Activated T-helper 9 cell treated with anti-CD3 and anti-CD28 coated beads, Interleukin-2, amount 50 U/mL, for 16 hours (primary cell): ENCODE measurements at regions not wholly inside any gene's neighbourhood (a gene's known extent, or its start where the extent isn't known, plus 50 kb on each side); places are given as distances from the start of the nearest gene placed in this dataset.
"Not testable (repeated sequence)": the region's sequence is repeated elsewhere in the genome, so short reads cannot be mapped to it uniquely, and the experiment has no call there.

Source experiments
- DNase-seq: peaks from one replicate; pipeline ENCODE4 v3.0.0-alpha.2; 2020; ENCODE audit warnings: low read depth

DNA sequence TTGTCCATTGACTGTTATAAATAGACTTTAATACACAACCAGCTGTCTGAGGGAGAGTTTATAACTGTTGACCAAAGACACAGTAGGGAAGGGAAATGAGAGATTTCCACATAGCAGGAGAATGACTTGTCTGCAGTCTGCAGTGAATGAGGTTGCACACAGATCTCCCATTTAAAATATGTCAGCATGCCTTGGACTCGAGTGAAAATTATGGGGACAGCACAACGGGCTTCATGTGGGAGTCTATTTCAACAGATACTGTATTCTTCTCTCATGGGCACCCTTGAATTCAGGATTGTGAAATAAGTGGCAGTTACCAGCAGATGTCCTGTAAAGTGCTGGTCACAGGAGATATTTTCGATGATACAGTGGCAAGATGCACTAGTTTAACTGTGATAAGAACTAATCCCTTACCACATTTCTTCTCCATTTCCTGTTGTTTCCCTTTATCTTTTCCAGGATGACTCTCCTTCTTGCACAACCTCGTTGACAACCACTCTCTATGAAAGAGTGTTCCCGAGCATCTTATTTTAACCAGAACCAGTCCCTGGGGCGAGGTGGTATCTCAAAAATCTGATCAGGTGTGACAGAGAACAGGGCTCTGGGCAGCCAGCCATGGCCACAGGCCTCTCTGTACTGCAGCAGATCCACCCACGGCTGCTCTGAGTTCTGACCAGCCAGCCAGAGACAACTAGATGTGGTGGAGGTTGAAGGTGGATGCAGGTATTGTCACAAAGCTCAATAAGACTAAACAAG is 51.5 kb upstream of the MAP3K1 start:
- no peak for DNase-seq

DNA sequence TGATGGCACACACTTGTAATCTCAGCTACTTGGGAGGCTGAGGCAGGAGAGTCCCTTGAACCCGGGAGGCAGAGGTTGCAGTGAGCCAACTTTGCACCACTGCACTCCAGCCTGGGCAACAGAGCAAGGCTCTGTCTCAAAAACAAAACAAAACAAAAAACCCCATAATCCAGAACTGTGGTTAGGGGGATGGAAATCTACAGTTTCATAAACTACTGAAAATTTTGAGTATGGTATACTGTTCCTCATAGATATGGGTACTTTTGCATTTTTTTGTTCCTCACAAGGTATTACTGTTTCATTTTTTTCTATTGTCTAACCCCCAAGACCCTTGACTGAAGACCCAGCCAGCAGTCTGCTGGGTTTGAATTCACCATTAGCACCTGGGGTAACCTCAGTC is 52.2 kb upstream of the MAP3K1 start:
- no peak for DNase-seq

DNA sequence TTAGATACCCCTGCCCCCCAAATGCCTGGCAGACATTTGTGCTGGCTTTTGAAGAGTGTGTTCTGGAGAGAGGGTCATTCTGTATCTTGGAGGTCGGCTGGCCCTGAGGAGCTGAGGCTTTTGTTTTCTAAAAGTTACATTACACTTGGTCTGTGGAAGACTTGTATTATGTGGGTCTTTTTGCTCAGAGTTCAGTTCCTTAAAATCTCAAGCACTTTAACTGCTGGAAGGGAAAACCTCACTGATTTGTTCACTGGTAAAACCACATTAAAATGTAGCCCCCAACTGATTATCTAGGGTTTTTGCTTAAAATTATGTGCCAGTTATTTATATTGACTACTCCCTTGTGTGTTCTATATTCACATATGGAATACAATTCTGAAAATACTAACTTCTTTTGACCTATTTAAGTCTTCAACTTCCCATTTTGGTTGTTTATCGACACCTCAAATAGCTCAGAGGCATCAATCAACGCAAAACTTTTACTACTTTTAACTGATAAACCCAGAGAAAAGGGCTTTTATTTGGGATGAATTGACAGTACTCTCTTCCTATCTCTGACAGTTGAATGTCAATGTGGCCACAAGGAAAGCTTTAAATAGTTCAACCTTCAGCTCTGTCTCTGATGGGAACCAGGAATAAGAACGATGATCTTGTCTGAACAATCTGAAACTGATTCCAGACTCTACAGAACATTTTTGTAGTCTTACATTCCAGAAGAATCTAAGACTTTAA is 54.0 kb upstream of the MAP3K1 start:
- no peak for DNase-seq

DNA sequence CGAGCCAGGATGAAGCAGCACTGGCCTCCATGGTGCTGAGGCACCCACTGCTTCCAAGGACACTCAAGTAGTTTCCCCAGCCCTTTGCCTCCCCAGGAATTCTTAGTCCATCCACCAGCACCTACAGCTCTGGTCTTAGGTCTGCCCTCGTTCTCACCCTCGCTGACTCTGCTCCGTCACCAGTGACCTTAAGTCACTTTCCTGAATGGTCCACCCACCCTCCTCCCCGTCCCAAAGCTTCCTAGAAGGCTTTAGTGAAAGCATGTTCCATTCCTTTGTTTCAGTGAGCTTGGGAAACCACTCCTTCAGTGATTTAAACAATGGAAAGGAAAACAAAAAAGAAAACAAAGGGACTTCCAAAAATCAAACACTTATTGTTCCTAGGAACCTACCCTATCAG is 54.6 kb upstream of the MAP3K1 start:
- no peak for DNase-seq

DNA sequence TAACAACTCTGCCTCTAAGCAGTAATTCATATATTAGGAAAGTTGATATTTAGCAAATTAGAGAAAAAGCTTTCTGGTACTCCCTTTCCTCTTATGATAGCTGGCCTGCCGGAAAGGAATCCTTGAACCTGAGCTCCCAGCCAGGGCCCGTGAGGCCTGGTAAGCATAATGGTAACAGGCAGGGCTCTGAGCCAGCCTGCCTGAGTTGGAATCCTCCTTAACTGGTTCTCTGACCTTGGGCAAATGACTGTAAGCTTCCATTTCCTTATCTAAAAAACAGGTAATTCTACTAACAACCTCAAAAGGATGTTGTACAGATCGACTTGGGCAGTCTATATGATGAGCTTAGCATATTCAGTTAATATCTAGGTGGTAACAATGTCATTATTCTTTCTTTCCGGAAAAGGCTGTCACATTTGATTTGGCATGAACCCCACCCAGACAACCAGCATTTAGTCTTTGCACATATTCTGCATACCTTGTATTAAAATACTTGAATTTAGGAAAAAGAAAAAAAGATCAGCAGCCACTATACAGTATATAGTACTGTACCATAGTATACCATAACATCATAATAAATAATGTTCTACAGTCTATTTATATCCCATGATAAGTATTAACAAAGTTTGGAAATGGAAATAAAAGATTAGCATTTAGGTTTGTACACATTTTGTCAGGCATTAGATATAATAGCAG is 55.7 kb upstream of the MAP3K1 start:
- DNase-seq, result no peak

DNA sequence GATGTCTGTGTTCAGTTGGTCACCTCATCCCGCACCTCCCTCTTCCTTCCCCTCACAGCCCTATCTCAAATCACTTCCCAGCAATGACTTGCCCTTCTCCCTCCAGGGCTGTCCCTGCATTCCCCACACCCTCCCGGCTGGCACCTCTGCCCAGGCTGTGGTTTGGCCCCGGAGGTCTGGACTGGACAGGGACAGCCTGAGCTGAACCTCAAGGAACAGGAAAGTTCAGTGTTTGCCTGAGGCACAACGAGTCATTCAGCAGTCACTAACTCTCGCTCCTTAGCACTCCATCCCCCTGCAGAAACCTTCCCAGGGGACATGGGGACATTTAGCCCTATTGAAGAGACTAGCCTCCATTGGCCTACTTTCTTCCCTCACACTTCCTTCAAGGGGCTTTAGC is 58.3 kb upstream of the MAP3K1 start:
- DNase-seq, result no peak

DNA sequence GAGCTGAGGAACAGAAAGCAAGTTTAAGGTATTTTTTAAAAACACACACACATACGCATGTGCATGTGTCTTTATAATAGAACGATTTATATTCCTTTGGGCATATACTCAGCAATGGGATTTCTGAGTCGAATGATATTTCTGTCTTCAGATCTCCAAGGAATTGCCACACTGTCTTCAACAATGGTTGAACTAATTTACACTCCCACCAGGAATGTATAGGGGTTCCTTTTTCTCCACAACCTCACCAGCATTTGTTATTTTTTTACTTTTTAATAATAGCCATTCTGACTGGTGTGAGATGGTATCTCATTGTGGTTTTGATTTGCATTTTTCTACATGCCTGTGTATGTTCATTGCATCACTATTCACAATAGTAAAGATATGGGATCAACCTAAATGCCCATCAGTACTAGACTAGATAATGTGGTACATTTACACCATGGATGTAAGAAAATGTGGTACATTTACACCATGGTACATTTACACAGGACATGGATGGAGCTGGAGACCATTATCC is 60.3 kb upstream of the MAP3K1 start:
- DNase-seq, result no peak

DNA sequence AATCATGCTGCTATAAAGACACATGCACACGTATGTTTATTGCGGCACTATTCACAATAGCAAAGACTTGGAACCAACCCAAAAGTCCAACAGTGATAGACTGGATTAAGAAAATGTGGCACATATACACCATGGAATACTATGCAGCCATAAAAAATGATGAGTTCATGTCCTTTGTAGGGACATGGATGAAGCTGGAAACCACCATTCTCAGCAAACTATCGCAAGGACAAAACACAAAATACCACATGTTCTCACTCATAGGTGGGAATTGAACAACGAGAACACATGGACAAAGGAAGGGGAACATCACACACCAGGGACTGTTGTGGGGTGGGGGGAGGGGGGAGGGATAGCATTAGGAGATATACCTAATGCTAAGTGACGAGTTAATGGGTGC is 61.8 kb upstream of the MAP3K1 start:
- not testable (repeated sequence) for DNase-seq

DNA sequence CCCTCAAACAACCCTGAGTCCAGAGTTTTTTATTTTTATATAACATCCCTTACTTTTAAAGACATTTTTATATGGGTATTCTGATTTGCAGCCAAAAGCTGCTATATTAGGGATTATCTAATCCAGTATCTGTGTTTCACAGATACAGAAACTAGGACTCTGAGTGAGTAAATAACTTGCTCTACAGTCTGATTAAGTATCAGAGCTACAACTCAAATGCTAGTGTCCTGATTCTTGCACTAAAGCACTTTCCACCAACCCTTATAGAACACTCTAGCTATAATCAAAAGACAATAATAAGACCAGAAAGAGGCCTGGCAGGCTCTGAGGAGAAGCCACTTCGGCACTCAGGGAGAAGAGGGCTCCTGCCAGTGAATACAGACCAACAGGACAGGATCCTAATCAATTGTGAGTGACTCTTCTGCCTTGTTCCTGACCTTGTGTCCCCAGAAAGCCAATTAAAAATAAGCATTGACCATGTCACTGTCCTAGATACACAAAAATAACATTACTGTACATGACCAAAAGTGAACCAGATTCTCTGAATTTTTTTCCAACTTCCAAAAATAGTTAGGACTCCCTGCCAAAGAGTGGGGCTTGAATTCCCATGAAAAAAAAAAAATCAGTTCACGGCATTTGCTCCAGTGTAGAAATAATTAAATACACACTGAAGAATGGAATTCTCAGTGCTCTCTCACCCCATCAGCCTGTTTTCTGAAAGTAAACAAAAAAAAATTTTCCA is 63.6 kb upstream of the MAP3K1 start:
- no peak for DNase-seq

DNA sequence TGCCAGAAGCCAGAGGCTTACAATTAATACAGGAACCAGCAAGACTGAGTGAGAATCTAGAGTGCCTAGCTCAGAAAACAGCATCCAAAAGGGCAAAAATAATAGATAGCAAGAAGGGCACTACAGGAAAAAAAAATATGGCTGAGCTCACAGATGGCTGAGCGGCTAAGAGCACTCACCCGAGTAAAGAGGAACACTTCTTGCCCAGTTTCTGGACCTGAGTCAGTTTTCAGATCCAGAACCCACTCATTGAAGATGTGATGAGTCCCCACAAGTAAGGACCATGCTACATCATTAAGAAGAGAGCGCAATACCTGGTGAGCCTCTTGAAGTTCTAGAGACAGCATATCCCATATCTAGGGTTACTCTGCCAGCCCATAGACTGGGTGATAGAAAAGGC is 65.5 kb upstream of the MAP3K1 start:
- no peak for DNase-seq

DNA sequence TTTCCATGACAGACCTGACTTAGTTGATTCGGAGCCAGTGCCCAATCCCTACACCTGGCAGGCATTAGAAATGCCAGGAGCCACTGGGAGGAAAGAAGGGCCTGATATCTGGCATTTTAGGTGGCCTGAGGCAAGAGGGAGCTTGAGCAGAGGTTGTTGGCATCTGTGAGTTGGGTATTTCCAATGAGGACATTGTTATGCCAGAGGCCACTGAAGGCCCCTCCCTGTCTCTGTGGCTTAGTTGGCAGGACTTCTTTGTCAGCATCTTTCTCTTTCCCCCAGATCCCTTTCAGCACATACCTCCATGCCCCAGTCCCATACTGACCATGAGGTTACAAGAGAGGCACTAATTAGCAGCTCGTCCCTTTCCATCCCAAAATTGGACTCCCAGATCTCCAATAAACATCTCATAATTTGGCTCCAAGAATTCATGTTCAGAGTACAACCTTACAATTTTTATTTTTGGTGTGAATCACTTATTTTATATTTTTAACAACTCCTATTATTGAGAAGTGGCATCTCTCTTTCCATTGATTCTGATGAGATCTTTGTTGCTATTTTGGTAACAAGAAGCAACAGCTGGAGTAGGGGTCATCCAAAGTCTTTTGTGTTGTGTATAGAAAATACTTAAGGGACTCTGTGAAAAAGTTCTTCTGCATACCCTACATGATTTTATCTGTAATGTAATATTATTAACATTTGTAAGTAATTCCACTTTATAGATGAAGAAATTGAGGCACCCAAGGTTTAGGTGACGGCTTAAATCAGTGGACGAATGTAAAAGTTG is 68.6 kb upstream of the MAP3K1 start:
- no peak for DNase-seq

DNA sequence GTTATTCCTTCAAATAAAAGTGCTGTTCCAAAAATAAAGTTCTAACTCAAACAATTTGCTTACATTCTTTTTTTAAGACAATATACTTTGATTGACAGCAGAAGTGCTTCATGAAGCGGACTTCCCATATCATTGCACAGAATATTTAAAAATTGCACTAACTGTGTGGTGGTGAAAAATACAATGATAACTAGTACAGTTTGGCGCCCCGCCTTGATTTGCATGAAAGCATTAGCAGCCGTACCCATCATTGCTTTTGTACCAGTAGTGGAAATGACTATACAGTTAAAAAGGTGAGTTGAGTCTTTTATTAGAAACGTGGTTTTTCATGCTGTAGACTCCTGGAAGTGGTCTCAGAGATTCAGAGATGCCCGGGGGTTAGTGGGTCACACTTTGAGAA is 69.5 kb upstream of the MAP3K1 start:
- DNase-seq, result no peak

DNA sequence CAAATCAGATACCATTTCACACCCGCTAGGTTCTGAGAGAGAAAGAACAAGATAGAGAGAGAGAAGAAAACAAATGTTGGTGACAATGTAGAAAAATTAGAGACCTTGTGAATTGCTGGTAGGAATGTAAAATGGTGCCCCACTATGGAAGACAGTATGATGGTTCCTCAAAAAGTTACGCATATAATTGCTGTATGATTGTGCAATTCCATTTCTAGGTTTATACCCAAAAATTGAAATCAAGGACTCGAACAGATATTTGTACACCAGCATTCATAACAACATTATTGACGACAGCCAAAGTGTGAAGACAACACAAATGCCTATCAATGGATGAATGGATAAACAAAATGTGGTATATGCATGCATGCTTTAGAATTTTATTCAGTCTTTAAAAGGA is 74.5 kb upstream of the MAP3K1 start:
- DNase-seq, result no peak

DNA sequence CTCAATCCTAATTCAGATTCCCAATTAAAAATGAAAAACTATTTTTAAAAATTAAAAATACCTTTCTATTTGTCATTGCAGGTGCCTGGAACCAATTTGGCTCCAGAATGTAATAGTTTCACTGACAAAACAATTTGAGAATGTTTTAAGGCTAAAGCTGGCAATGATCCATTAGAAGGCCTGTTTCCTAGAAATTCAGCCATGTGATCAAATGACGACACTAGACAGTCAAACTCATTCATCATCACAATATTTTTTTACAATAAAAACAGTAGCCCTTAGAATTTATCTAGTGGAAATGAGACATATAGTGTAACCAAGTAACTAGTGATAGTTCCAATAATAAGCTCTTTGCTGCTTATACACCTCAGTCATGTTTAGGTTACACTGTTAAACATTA is 75.4 kb upstream of the MAP3K1 start:
- no peak for DNase-seq

DNA sequence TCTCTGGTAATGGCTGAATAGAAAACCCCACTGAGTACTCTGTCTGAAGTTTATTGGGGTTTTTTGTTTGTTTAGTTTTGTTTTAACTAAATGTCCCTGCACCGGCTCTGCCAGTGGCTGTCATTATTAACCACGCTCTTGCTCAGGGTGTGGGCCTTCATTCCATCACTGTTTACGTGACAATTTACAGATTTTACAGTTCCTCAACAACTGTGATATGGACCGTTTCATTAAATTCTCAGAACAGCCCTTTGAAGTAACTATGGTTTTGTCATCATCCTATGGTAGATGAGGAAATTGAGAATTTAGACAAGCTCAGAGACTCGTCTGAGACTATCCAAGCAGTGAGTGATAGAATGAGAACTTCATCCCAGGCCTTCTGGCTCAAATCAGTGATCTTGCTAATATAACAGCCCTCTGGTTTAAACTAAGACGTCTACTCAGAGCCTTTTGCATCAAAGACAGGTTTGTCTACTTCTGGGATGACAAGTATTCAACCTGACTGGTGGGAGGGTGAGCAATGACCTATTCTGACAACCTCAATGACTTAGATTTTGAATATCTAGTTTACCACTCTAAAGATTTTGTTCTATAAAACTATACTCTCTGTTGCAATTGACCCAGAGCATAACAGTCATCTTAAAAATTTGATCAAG is 77.3 kb upstream of the MAP3K1 start:
- DNase-seq, result no peak

DNA sequence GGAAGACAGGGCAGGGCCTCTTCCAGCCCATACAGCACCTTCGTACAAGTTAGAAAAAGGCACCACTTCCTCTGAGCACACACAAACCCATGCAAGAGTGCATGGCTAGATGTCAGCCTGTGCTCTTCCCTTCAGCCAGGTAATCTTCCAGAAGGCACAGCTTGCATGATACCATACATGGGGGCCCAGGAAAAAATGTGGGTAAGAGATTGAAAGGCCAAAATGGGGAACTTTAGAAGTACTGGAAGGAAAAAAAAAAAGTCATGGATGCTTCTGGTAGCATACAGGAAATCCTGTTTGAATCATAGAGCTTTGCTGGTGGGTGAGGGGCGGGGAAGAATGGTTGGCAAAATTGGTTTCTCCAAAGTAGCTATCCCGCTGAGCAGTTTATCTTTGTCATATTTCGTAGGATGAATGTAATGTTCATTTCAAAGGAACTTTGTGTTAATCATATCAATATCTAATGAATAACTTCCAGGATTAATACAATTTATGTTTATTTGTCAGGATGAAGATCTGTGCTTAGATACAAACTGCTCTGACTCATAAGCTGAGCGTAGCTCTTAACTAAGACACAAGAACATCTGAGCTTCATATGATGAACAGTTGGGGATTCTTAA is 78.2 kb upstream of the MAP3K1 start:
- DNase-seq, result no peak

DNA sequence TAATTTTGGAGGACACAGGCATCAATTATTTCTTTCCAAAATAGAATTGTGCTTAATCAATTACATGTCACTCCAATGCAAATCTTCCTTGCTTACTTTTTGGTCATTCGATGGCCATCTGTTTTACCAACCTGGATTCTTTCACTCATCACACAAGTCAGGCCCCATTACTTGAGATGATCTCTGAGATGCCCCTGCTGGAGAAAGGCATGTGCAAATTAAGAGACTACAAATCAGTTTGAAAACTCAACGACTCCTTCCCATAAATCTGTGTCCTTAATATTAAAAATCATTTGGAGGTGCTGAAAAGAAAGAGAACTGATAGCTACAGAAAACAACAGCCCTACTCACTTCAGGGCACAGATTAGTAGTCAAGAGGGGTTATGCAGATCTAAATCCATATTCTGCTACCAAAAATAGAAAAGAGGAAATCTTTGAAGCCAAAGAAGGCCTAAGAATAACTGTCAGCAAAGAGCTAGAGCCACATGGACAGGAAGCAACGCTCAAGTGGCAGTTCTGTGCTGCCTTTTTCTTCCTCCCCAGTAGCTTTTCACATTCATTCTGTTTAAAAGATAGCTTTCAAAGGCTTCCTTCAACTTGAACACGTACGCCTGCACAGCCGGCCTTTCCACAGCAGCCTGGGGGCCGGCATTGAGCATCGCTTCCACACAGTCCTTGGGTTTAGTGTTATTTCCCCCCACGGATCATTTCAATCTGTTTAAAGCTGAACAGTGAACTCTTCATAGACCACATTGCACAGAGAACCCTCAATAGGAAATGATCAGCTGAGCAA is 79.3 kb upstream of the MAP3K1 start:
- DNase-seq, result no peak

DNA sequence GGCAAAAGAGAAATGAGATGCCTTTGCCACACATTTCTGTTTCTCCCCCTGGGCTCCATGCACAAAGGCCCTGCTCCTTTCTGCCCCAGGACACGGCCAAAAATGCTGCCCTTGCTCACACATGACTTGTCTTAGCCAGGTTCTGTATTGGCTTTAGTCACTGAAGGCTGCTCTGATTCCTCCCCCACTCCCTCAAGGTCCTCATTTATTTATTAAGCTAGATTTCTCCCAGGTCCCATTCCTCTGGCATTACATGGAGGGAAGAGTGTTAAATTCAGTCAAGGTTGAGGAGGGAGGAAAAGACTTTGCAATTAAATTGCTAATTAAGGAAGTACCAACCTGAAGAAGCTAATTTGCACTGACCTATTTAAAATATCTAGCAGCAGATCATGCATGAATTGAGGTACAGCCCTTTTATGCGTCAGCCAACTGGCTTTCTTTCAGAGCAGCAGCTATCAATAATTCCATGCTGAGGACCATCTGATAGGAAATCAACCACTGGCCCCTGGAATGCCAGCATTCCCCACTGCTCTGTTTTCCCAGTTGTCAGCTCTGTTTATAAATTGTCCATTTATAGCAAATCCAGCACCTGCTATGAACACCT is 81.2 kb upstream of the MAP3K1 start:
- DNase-seq, result no peak

DNA sequence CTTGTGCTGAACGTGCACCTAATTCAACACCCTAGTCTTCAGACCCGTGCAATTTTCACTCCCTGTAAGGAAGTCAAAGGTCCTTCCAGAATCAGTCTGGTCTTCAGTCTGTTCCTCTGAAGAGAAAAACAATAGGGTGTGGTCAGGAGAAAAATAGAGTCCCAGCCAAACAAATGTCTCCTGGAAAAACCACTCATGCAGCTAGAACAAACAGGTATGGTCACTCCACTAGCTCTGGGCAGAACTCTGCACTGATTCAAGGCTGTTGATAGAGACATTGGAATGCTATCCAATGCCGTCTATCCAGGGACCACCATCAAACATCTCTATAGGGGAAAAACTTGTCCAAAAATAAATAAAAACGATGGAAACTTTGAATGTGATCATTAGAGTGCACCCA is 81.8 kb upstream of the MAP3K1 start:
- no peak for DNase-seq
